Prostate gland (tissue), 2 donors: ENCODE measurements at regions not wholly inside any gene's neighbourhood (a gene's known extent, or its start where the extent isn't known, plus 50 kb on each side); places are given as distances from the start of the nearest gene placed in this dataset.

Source experiments
- CTCF ChIP-seq, 4 experiments: fragments of 200-600 bp in 2 of 4; fragments of 450-650 bp in 2 of 4; sonication (generic) in 2 of 4; IDR thresholded peaks; 1 replicate in 3 of 4; 2 replicates in 1 of 4; pipeline ENCODE4 v1.5.1; 2016 to 2019; ENCODE audit warnings: antibody characterized with exemption in 4 of 4, mild to moderate bottlenecking in 2 of 4, moderate library complexity in 2 of 4
- POLR2AphosphoS5 ChIP-seq: sonication (generic); formaldehyde crosslinking; IDR thresholded peaks from one replicate; pipeline ENCODE4 v1.6.1; 2017; ENCODE audit warnings: antibody characterized with exemption

GRCh38 chr1:181386340-181386739 lies 97.0 kb upstream of the CACNA1E start:
- TF ChIP-seq CTCF (IDR thresholded peaks at IDR 0.05) (no peak), POLR2AphosphoS5 (peak; percentile 42)
